H9 (cell line): ENCODE measurements at regions not wholly inside any gene's neighbourhood (a gene's known extent, or its start where the extent isn't known, plus 50 kb on each side); places are given as distances from the start of the nearest gene placed in this dataset.

Experiments used
- DNase-seq: peaks from one replicate; pipeline ENCODE4 v3.0.0-alpha.2; 2017
- H2AFZ ChIP-seq: one replicate; pipeline ENCODE4 v1.6.1; 2013; ENCODE audit warnings: mild to moderate bottlenecking, low read length, control low read depth, moderate library complexity
- H2AK5ac ChIP-seq: 2 replicates; pipeline ENCODE4 v1.6.1; 2013; ENCODE audit warnings: low read length, control low read depth, mixed read lengths; ENCODE audit not compliant: insufficient read length
- H2BK120ac ChIP-seq: one replicate; pipeline ENCODE4 v1.6.1; 2013; ENCODE audit warnings: low read depth, mild to moderate bottlenecking, low read length, control low read depth, inconsistent platforms; ENCODE audit not compliant: poor library complexity, severe bottlenecking
- H2BK12ac ChIP-seq: 2 replicates; pipeline ENCODE4 v1.6.1; 2013; ENCODE audit warnings: low read length, control low read depth, mixed read lengths, low read depth; ENCODE audit not compliant: insufficient read length
- H2BK15ac ChIP-seq: 2 replicates; pipeline ENCODE4 v1.6.1; 2013; ENCODE audit warnings: low read depth, low read length, control low read depth
- H2BK20ac ChIP-seq: one replicate; pipeline ENCODE4 v1.6.1; 2013; ENCODE audit warnings: low read depth, mild to moderate bottlenecking, low read length, control low read depth, inconsistent platforms; ENCODE audit not compliant: poor library complexity, severe bottlenecking
- H2BK5ac ChIP-seq: 2 replicates; pipeline ENCODE4 v1.6.1; 2013; ENCODE audit warnings: low read length, control low read depth, mixed read lengths; ENCODE audit not compliant: insufficient read length
- H3K14ac ChIP-seq: 2 replicates; pipeline ENCODE4 v1.6.1; 2013; ENCODE audit warnings: low read length, control low read depth; ENCODE audit not compliant: insufficient read depth
- H3K18ac ChIP-seq: 2 replicates; pipeline ENCODE4 v1.6.1; 2013; ENCODE audit warnings: low read depth, mild to moderate bottlenecking, mixed read lengths, low read length, control low read depth; ENCODE audit not compliant: insufficient read length
- H3K23ac ChIP-seq: 2 replicates; pipeline ENCODE4 v1.6.1; 2013; ENCODE audit warnings: low read length, control low read depth, mixed read lengths, low read depth; ENCODE audit not compliant: insufficient read length
- H3K23me2 ChIP-seq: 2 replicates; pipeline ENCODE4 v1.6.1; 2013; ENCODE audit warnings: low read depth, mild to moderate bottlenecking, mixed read lengths, low read length, control low read depth; ENCODE audit not compliant: insufficient read length, poor library complexity, severe bottlenecking
- H3K27ac ChIP-seq: 2 replicates; pipeline ENCODE4 v1.5.1; 2013; ENCODE audit warnings: low read length, control low read depth, mixed read lengths, low read depth; ENCODE audit not compliant: insufficient read length
- H3K27me3 ChIP-seq: 2 replicates; pipeline ENCODE4 v1.6.1; 2013; ENCODE audit warnings: low read length, control low read depth, inconsistent platforms; ENCODE audit not compliant: insufficient read depth
- H3K4ac ChIP-seq: 2 replicates; pipeline ENCODE4 v1.6.1; 2013; ENCODE audit warnings: low read depth, mild to moderate bottlenecking, control low read depth, inconsistent platforms, low read length, moderate library complexity
- H3K4me1 ChIP-seq: 2 replicates; pipeline ENCODE4 v1.6.1; 2013; ENCODE audit warnings: low read length, control low read depth, inconsistent platforms; ENCODE audit not compliant: insufficient read depth
- H3K4me2 ChIP-seq: 2 replicates; pipeline ENCODE4 v1.6.1; 2013; ENCODE audit warnings: low read length, control low read depth, mixed read lengths; ENCODE audit not compliant: insufficient read length, insufficient read depth
- H3K56ac ChIP-seq: 2 replicates; pipeline ENCODE4 v1.6.1; 2013; ENCODE audit warnings: low read depth, mild to moderate bottlenecking, mixed read lengths, low read length, control low read depth; ENCODE audit not compliant: insufficient read length
- H3K79me1 ChIP-seq: 2 replicates; pipeline ENCODE4 v1.6.1; 2013; ENCODE audit warnings: low read depth, mild to moderate bottlenecking, moderate library complexity, low read length, control low read depth, inconsistent platforms; ENCODE audit not compliant: insufficient read depth, poor library complexity, severe bottlenecking
- H3K79me2 ChIP-seq: 2 replicates; pipeline ENCODE4 v1.6.1; 2013; ENCODE audit warnings: low read length, control low read depth, inconsistent platforms; ENCODE audit not compliant: insufficient read depth
- H3K9ac ChIP-seq: 2 replicates; pipeline ENCODE4 v1.6.1; 2013; ENCODE audit warnings: low read length, control low read depth, mixed read lengths; ENCODE audit not compliant: insufficient read length; ENCODE audit errors: extremely low read depth
- H3K9me3 ChIP-seq: one replicate; pipeline ENCODE4 v1.6.1; 2013; ENCODE audit warnings: low read depth, low read length, inconsistent platforms; ENCODE audit not compliant: control insufficient read depth
- H3T11ph ChIP-seq: one replicate; pipeline ENCODE4 v1.6.1; 2013; ENCODE audit warnings: mild to moderate bottlenecking, low read length, control low read depth, inconsistent platforms
- H4K20me1 ChIP-seq: one replicate; pipeline ENCODE4 v1.6.1; 2013; ENCODE audit not compliant: control insufficient read depth, insufficient read length, insufficient read depth
- H4K5ac ChIP-seq: 2 replicates; pipeline ENCODE4 v1.6.1; 2013; ENCODE audit warnings: low read depth, mild to moderate bottlenecking, mixed read lengths, low read length, control low read depth; ENCODE audit not compliant: insufficient read length
- H4K8ac ChIP-seq: replicated peaks from 2 replicates; pipeline ENCODE4 v1.6.1; 2013; ENCODE audit warnings: low read length, control low read depth, mixed read lengths, low read depth; ENCODE audit not compliant: insufficient read length
- H4K91ac ChIP-seq: 2 replicates; pipeline ENCODE4 v1.6.1; 2013; ENCODE audit warnings: low read depth, mild to moderate bottlenecking, moderate library complexity, mixed read lengths, low read length, control low read depth; ENCODE audit not compliant: insufficient read length
- H3K27ac Mint-ChIP-seq, 3 experiments: 2 replicates in 2 of 3; 3 replicates in 1 of 3; pipeline ENCODE4 v1.8.0; 2020 to 2021; ENCODE audit warnings: mixed read lengths in 3 of 3, mild to moderate bottlenecking in 1 of 3, moderate library complexity in 1 of 3
- H3K27me3 Mint-ChIP-seq: 2 replicates; pipeline ENCODE4 v1.8.0; 2021; ENCODE audit warnings: low read depth, mild to moderate bottlenecking, moderate library complexity, mixed read lengths
- H3K36me3 Mint-ChIP-seq, 3 experiments: 2 replicates in 2 of 3; 3 replicates in 1 of 3; pipeline ENCODE4 v1.8.0; 2020 to 2021; ENCODE audit warnings: low read depth in 3 of 3, mixed read lengths in 3 of 3; ENCODE audit not compliant: insufficient read depth in 1 of 3
- H3K4me1 Mint-ChIP-seq, 2 experiments: 2 replicates each; pipeline ENCODE4 v1.8.0; 2020; ENCODE audit warnings: mixed read lengths in 2 of 2
- H3K4me3 Mint-ChIP-seq, 2 experiments: 2 replicates in 1 of 2; 3 replicates in 1 of 2; pipeline ENCODE4 v1.8.0; 2020 to 2021; ENCODE audit warnings: mild to moderate bottlenecking in 2 of 2, mixed read lengths in 2 of 2, moderate library complexity in 1 of 2
- H3K9me3 Mint-ChIP-seq, 2 experiments: 2 replicates in 1 of 2; 3 replicates in 1 of 2; pipeline ENCODE4 v1.8.0; 2020; ENCODE audit warnings: mild to moderate bottlenecking in 2 of 2, mixed read lengths in 2 of 2, moderate library complexity in 1 of 2
- CTCF ChIP-seq: fragments of 200-600 bp; sonication (generic); conservative IDR thresholded peaks from 3 replicates; pipeline ENCODE4 v1.8.0; 2021; ENCODE audit warnings: antibody characterized with exemption, mild to moderate bottlenecking
- WGBS: extraction: QIAGEN DNeasy Blood & Tissue Kit; methylation state at CpG from one replicate; pipeline ENCODE4 v1.1.7; 2013; ENCODE audit warnings: missing lambda C conversion rate, low lambda C conversion rate, mixed read lengths; ENCODE audit not compliant: insufficient read length; ENCODE audit errors: extremely low coverage; 5-methylcytosine and 5-hydroxymethylcytosine counted together

- H3K9me3 Mint-ChIP-seq, result peaks cover 17 to 21% of the 10 kb centered on the region in 2 experiments
- no peak for TF ChIP-seq CTCF
- no peaks in the 10 kb centered on the region for H4K20me1 ChIP-seq
- no peak overlapping the region for H2BK120ac ChIP-seq
- H3K56ac ChIP-seq, result no peak overlapping the region
- no peak overlapping the region for H2AK5ac ChIP-seq
- H3K4me2 ChIP-seq, result no peak overlapping the region
- no peaks in the 10 kb centered on the region for H3K79me1 ChIP-seq
- H3K9me3 ChIP-seq, result no peaks in the 10 kb centered on the region
- no peak overlapping the region for H4K5ac ChIP-seq
- H2BK5ac ChIP-seq, result no peak overlapping the region
- no peak overlapping the region for H3K23ac ChIP-seq
- H4K91ac ChIP-seq, result no peak overlapping the region
- peaks cover 0 to 5% (median 2%) of the 10 kb centered on the region in 3 experiments; a peak in 3 of 7 replicates for H3K36me3 Mint-ChIP-seq
- no peak overlapping the region for H3K27ac ChIP-seq
- H3K27me3 Mint-ChIP-seq, result peaks cover 18% of the 10 kb centered on the region
- no peak for DNase-seq
- no peaks in the 10 kb centered on the region for H3K4me1 ChIP-seq
- H3T11ph ChIP-seq, result no peak overlapping the region
- H3K18ac ChIP-seq, result no peak overlapping the region
- H3K14ac ChIP-seq, result no peak overlapping the region
- H3K4me1 Mint-ChIP-seq, result no peaks in the 10 kb centered on the region
- no peak overlapping the region for H2BK20ac ChIP-seq
- H2BK12ac ChIP-seq, result no peak overlapping the region
- H3K4me3 Mint-ChIP-seq, result no peak overlapping the region
- no peaks in the 10 kb centered on the region for H3K27me3 ChIP-seq
- no peaks in the 10 kb centered on the region for H3K79me2 ChIP-seq
- H3K4ac ChIP-seq, result no peak overlapping the region
- no peak overlapping the region for H2AFZ ChIP-seq
- H4K8ac ChIP-seq, result no peak overlapping the region
- WGBS, result no CpG with 5 or more reads among the region's 11 CpGs
- no peak overlapping the region for H3K9ac ChIP-seq
- H2BK15ac ChIP-seq, result no peak overlapping the region
- H3K23me2 ChIP-seq, result no peaks in the 10 kb centered on the region
- no peak overlapping the region for H3K27ac Mint-ChIP-seq
Observed at GRCh38 chr2:366706-367105, 78.8 kb upstream of the ALKAL2 start.
